DMS153 treated with DMSO at 0.1 percent for 48 hours (cell line): ENCODE measurements at regions not wholly inside any gene's neighbourhood (a gene's known extent, or its start where the extent isn't known, plus 50 kb on each side); places are given as distances from the start of the nearest gene placed in this dataset.

Source experiments
- DNase-seq: peaks from one replicate; lab custom pipeline; 2025; ENCODE audit not compliant: unreplicated experiment; lab: John Stamatoyannopoulos, UW

DNA sequence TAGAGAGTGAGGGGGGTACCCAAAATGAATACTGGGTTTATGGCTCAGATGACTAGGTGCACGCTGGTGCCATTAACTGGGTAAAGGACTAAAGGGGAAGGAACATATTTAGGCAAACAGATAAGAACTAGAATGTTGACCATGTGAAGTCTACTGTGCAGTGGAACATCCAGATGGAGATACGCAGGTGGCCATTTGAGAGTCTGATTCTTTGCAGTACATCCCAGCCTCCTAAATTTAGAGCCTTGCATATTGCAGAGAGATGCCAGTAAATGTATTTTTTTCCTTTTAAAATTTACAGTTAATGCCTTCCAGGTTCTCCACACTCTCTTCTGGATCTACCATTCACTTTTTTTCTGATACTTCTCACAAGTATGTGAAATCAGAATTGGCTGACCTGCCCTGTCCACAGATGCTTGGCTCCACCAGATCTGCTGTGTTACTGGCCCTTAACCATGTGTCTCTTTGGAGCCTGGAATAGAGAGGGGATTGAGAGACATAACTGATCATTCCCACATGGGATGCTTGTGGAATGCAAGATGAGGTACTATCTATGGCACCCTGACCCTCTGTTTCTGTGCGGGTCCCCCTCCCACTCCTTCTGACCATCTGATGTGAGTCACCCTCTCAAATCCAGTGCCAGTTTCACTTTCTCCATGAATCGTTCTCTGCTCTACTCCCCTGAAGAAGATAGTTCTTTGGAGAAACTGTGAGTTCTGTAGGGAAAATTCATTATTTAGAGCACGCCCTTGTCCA, 77.0 kb upstream of the NCAM1 start:
- DNase-seq, result no peak

DNA sequence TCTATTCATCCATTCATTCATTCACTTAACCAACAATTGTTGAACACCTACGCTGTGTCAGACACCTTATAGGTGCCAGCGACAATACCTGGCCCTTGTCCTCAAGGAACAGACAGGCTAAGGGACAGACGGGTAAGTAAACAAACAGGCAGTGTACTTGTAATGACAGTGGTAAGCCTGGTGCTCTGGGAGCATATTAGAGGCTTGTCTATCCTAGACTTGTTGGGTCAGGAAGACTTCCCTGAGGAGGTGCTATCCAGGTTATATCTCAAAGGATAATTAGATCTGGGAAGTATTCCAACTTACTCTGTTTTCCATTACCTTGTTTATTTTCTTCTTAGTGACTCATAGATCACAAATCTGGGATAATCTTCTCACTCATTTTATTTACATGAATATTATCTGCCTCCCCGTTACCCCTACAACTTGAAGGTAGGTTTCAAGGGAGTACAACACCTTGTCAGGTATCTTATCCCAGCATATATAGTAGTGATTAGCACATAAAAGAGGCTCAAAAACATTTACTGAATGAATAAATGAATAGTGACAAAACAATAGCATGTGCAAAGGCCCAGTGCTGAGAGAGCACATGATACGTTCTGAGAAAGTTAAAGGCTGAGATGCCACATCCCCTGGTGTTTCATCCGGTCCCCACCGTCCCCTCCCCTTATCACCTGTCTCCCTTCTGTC, 75.3 kb upstream of the NCAM1 start:
- no peak for DNase-seq

DNA sequence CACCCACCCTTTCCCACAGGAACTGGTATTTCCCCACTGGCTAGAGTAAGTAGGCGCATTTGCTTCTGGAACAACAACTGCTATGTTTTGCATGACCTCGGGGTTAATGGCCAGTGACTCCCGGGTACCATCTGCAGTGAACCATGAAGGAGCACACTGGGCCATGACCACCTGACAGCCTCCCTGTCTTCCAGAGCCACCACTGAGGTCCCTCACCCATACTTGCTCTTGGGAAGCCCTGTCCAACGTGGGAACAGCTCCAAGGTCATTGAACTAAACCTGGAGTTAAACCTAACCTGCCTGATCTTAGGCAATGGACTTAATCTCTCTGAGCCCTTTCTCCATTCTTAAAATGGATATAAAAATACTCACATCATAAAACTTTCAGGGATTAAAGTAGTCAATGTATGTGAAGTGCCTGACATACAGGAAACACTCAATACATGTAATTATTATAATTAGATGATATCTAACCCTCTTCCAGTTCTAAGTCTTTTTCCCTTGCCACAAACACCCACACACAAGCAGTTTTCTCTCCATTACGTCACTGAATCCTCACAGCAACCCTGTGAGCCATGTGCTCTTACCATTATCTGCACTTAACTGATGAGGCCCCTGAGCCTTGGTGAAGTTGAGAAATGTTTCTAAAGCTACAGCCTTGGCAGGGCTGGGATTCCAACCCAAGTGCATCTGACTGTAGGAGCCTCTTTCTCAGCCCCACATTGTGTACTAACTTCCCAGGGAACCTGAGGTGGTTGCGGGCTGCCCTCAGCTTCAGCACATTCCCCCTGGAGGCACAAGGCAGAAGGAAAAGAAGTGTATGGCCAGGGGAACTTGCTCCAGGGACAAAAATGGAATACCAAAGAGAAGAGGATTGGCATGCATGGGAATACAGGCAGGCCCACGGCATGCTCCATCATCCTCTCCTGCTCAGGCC, 74.5 kb upstream of the NCAM1 start:
- DNase-seq, result no peak

DNA sequence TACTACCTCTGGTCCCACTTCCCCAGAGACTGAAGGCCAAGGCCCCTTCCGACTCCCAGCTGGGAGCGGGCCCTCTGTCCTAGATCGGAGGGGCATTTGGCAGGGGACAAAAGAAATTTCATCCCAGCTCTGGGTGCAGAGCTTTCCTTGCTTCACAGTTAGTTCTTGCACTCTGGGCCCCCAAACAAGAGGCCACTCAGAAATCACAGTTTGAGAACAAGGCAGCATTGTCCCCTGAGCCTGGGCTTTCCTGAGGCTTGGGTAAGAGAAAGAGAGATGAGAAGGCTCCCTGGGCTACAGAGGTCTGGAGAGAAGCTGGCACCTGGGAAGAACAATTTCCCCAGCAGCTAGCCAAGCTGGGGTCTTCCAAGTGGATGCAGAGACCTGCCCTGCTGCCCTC, 71.8 kb upstream of the NCAM1 start:
- DNase-seq, result no peak

DNA sequence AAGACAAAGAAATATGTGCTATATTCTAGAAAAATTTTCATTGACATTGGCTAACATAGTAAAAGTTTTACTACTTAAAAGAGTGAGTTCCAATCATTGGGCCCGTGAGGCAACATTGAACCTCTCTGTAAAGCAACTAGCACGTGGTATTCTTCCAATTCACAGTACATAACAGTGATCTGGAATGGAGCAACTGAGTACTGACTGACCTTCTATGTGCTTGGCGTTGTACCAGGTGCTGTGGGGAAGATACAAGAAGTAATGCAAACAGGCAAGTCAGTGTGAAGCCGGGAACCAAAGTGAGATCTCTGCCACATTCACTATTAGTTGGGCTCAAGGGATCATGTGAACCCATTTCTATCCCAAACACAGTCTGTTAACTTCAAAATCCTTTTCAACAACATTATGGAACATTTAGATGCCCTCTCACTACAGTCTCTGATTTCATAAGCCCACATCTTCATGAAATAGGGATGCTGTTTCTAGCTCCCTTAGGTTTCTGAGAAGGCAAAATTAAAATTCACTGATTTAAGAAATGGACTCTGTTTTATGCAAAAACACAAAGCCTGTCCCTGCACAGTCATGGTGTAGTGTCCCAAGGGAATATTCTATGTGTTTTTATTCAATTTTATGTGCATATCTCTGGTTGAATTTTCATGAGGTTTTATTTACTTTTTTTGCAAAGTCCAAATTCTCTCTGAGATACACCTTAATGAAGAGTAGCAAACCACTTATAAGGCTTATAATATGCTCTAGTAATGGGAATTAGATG, 61.8 kb upstream of the NCAM1 start:
- DNase-seq, result no peak

DNA sequence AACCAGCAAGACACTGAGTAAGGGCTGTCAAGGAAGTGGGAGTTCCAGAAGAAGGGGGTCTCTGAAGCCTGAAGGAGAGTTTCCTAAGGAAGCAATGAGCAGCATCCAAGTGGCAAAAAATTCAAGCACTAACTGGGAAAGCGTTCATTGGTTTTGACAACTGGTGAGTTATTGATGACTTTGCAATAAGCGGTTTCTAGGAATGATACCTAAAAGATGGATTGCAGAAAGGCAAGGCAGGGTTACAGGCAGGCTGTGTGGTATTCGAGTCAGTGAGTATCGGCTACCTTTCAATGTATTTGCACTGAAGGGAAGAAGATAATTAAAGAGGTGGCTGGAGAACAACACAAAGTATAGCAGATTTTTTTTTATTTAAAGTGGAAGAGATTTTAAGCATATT, 59.3 kb upstream of the NCAM1 start:
- no peak for DNase-seq

DNA sequence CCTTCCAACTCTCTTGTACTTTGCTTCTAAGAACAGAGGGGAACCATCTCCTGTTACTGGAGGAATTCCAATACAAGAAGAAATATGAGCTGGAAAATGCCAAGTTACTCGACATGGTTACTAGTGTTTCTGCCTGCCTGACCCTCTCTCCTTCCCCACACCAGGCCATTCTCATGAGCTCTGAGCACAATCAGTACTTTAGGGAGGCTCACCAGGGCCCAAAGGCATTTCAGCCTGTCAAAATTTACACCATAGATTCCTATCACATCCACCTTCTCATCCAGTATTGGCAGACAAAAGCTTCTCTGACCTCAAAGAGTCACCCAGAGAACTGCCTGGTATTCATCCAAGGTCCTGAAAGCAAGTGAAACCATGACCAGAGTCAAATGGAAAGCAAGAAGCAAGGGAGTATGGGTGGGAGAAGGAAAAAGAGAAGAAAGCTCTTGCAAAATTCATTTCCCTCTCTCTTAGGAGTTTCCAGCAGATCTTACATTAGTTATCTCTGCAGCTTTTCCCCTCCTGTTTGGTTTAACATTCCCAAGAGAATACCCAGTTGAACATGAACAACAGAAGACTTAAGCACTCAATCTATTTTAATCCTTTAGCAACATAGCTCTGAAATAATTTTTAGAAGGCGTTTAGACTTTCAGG, 58.7 kb upstream of the NCAM1 start:
- DNase-seq, result no peak

DNA sequence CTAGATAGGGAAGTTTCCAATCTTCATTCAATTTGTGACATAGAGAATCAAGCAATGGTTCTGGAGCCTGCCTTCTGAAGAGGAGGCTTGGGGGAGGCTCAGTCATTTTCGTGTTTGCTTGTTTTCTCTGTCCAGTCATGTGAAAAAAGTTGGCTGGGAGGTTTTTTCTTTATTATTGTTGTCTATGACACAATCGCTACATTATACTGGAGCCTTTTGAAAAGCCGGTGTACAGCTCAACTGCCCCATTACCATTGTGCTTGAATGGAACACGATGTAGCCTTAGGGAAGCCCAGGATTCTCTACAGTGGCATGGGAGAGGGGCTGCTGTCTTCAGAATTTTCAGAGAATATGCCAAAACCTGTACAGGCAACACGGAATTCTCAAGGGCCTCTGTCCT, 57.9 kb upstream of the NCAM1 start:
- DNase-seq, result no peak

DNA sequence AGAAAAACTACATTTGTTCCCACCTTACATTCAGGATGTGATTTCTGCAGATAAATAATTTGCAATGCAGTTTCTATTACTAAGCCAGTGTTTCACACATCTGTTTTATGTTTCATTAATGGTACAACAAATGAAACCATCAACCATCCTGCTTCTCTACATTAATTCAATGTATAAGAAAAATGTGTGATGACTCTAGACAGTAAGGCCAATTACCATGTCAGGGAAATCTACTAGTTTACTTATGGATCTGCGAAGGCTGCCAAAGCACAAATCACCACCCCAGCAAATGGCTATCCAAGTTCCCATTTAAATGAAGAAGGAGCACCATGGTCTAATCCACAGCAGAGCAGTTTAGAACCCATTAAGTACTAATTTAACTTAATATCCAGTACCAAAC, 50.1 kb upstream of the NCAM1 start:
- DNase-seq, result no peak
